B cell (primary cell): ENCODE measurements at regions not wholly inside any gene's neighbourhood (a gene's known extent, or its start where the extent isn't known, plus 50 kb on each side); places are given as distances from the start of the nearest gene placed in this dataset.

ENCODE experiments used
- CTCF ChIP-seq: fragments of 200-600 bp; IDR thresholded peaks from one replicate; pipeline ENCODE4 v1.8.0; 2022; ENCODE audit warnings: antibody characterized with exemption, mild to moderate bottlenecking
- EZH2 ChIP-seq: IDR thresholded peaks from 2 replicates; pipeline ENCODE4 v1.6.1; 2012; ENCODE audit warnings: borderline replicate concordance, low read depth, mild to moderate bottlenecking, moderate library complexity, low read length; ENCODE audit not compliant: insufficient read depth, poor library complexity, severe bottlenecking

DNA sequence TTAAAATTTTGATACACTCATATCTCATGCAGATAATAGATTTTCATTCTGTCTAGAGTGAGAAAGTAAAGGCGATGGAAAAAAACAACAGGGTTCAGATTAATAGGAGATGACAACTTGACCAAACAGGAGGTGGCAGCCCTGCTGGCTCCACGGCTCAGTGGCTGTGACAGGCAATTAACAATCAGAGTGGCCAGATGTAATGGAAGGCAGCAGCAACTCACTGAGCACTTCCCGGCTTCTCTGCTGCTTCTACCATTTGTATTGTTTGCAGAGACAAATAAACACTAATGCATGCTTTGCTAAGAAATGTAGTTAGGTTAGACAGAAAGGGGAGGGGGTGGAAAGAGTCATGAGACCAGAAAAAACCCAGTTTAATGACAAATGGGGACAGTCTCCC, 473.0 kb upstream of the SLC10A2 start:
- TF ChIP-seq CTCF (no peak), EZH2 (no peak)
